Neural cell (in vitro differentiated cells): ENCODE measurements at regions not wholly inside any gene's neighbourhood (a gene's known extent, or its start where the extent isn't known, plus 50 kb on each side); places are given as distances from the start of the nearest gene placed in this dataset.

ENCODE experiments used
- H2AFZ ChIP-seq: fragments of 200-600, 300-800 bp; sonication (generic), shearing (Covaris generic); 2 replicates; pipeline ENCODE4 v1.6.0; 2014; ENCODE audit warnings: low read depth, mild to moderate bottlenecking, antibody characterized with exemption, low read length, moderate library complexity
- H3F3A ChIP-seq: fragments of 200-600 bp; shearing (Covaris generic); 2 replicates; pipeline ENCODE4 v1.6.1; 2016; ENCODE audit warnings: mild to moderate bottlenecking, moderate library complexity, mixed read lengths, antibody characterized with exemption, low read length; ENCODE audit not compliant: insufficient read depth, poor library complexity, severe bottlenecking
- H3K27ac ChIP-seq: fragments of 200-600, 300-800 bp; sonication (generic), shearing (Covaris generic); 2 replicates; pipeline ENCODE4 v1.5.1; 2014; ENCODE audit warnings: mild to moderate bottlenecking, low read length, moderate library complexity
- H3K27me3 ChIP-seq: fragments of 300-800, 200-600 bp; sonication (generic), shearing (Covaris generic); 2 replicates; pipeline ENCODE4 v1.6.0; 2014; ENCODE audit warnings: mild to moderate bottlenecking, low read depth, low read length, moderate library complexity; ENCODE audit not compliant: insufficient read depth
- H3K36me3 ChIP-seq: fragments of 300-800, 200-600 bp; sonication (generic), shearing (Covaris generic); 2 replicates; pipeline ENCODE4 v1.5.1; 2014; ENCODE audit warnings: mild to moderate bottlenecking, antibody characterized with exemption, low read length, moderate library complexity; ENCODE audit not compliant: insufficient read depth
- H3K4me2 ChIP-seq: fragments of 300-800, 200-600 bp; sonication (generic), shearing (Covaris generic); 2 replicates; pipeline ENCODE4 v1.6.0; 2014; ENCODE audit warnings: mild to moderate bottlenecking, low read length
- H3K4me3 ChIP-seq: fragments of 300-800, 200-600 bp; sonication (generic), shearing (Covaris generic); 2 replicates; pipeline ENCODE4 v1.5.1; 2014; ENCODE audit warnings: mild to moderate bottlenecking, low read length, moderate library complexity
- H3K79me2 ChIP-seq: fragments of 200-600 bp; shearing (Covaris generic); replicated peaks from 2 replicates; pipeline ENCODE4 v1.6.0; 2014; ENCODE audit warnings: mild to moderate bottlenecking, low read length, moderate library complexity; ENCODE audit not compliant: insufficient read depth
- H3K9ac ChIP-seq: fragments of 300-800, 200-600 bp; sonication (generic), shearing (Covaris generic); 2 replicates; pipeline ENCODE4 v1.6.1; 2016; ENCODE audit warnings: mild to moderate bottlenecking, low read length, mixed read lengths
- H3K9me2 ChIP-seq: fragments of 200-600 bp; shearing (Covaris generic); 2 replicates; pipeline ENCODE4 v1.6.1; 2016; ENCODE audit warnings: mild to moderate bottlenecking, low read length, mixed read lengths; ENCODE audit not compliant: insufficient read depth
- H3K9me3 ChIP-seq: fragments of 200-600, 300-800 bp; sonication (generic), shearing (Covaris generic); 2 replicates; pipeline ENCODE4 v1.6.1; 2016; ENCODE audit warnings: mild to moderate bottlenecking, mixed run types, low read length, moderate library complexity, mixed read lengths
- H4K20me1 ChIP-seq: fragments of 200-600 bp; shearing (Covaris generic); 2 replicates; pipeline ENCODE4 v1.6.1; 2016; ENCODE audit warnings: mild to moderate bottlenecking, mixed run types; ENCODE audit not compliant: insufficient read depth
- CTCF ChIP-seq: fragments of 450-650 bp; IDR thresholded peaks from 2 replicates; pipeline ENCODE4 v1.5.1; 2014; ENCODE audit warnings: antibody characterized with exemption, mild to moderate bottlenecking, moderate library complexity; ENCODE audit not compliant: poor library complexity, severe bottlenecking
- EP300 ChIP-seq: fragments of 450-650 bp; conservative IDR thresholded peaks from 2 replicates; pipeline ENCODE4 v1.6.1; 2014; ENCODE audit warnings: antibody characterized with exemption, mild to moderate bottlenecking, moderate library complexity; ENCODE audit not compliant: poor library complexity, severe bottlenecking
- EZH2 ChIP-seq: fragments of 200-600, 300-800 bp; shearing (Covaris generic), sonication (generic); IDR thresholded peaks from 2 replicates; pipeline ENCODE4 v1.6.1; 2014; ENCODE audit warnings: antibody characterized with exemption, low read length, borderline replicate concordance, mild to moderate bottlenecking; ENCODE audit not compliant: insufficient read depth, poor library complexity, severe bottlenecking
- MXI1 ChIP-seq: fragments of 450-650 bp; conservative IDR thresholded peaks from 2 replicates; pipeline ENCODE4 v1.6.1; 2014; ENCODE audit warnings: antibody characterized with exemption, mild to moderate bottlenecking; ENCODE audit not compliant: poor library complexity, severe bottlenecking
- POLR2AphosphoS5 ChIP-seq: IDR thresholded peaks from 2 replicates; pipeline ENCODE4 v1.6.1; 2012
- RAD21 ChIP-seq: fragments of 450-650 bp; conservative IDR thresholded peaks from 2 replicates; pipeline ENCODE4 v1.6.1; 2014; ENCODE audit warnings: antibody characterized with exemption, mild to moderate bottlenecking, moderate library complexity
- REST ChIP-seq: IDR thresholded peaks from 2 replicates; pipeline ENCODE4 v1.6.1; 2012; ENCODE audit warnings: borderline replicate concordance
- SMC3 ChIP-seq: fragments of 450-650 bp; conservative IDR thresholded peaks from 2 replicates; pipeline ENCODE4 v1.6.1; 2014; ENCODE audit warnings: antibody characterized with exemption, mild to moderate bottlenecking, moderate library complexity; ENCODE audit not compliant: poor library complexity
- TAF1 ChIP-seq: IDR thresholded peaks from 2 replicates; pipeline ENCODE4 v1.6.1; 2012; ENCODE audit warnings: low read depth

- H4K20me1 ChIP-seq, result no peaks in the 10 kb centered on the region
- no peaks in the 10 kb centered on the region for H3F3A ChIP-seq
- no peak overlapping the region for H3K4me2 ChIP-seq
- H2AFZ ChIP-seq, result no peak overlapping the region
- TF ChIP-seq POLR2AphosphoS5 (no peak), MXI1 (no peak), EP300 (no peak), RAD21 (no peak), CTCF (no peak), REST (no peak), EZH2 (no peak), SMC3 (no peak), TAF1 (no peak)
- H3K27me3 ChIP-seq, result no peaks in the 10 kb centered on the region
- H3K9me3 ChIP-seq, result no peaks in the 10 kb centered on the region
- no peak overlapping the region for H3K4me3 ChIP-seq
- H3K79me2 ChIP-seq, result no peaks in the 10 kb centered on the region
- no peak overlapping the region for H3K9ac ChIP-seq
- no peak overlapping the region for H3K27ac ChIP-seq
- no peaks in the 10 kb centered on the region for H3K9me2 ChIP-seq
- H3K36me3 ChIP-seq, result no peaks in the 10 kb centered on the region
These were observed 252.6 kb downstream of the TTC32 start for GRCh38 chr2:19649142-19649541.

- Histone ChIP-seq H4K20me1 (no peaks in the 10 kb centered on the region), H3K36me3 (no peaks in the 10 kb centered on the region), H2AFZ (no peak overlapping the region), H3K27me3 (no peaks in the 10 kb centered on the region), H3K9ac (no peak overlapping the region), H3K4me2 (no peak overlapping the region), H3K9me3 (no peaks in the 10 kb centered on the region), H3K9me2 (no peaks in the 10 kb centered on the region), H3K4me3 (no peak overlapping the region), H3K27ac (no peak overlapping the region), H3F3A (no peaks in the 10 kb centered on the region), H3K79me2 (no peaks in the 10 kb centered on the region)
- no peak for TF ChIP-seq RAD21
- no peak for TF ChIP-seq SMC3
- no peak for TF ChIP-seq EP300
- no peak for TF ChIP-seq POLR2AphosphoS5
- TF ChIP-seq TAF1, result no peak
- no peak for TF ChIP-seq REST
- no peak for TF ChIP-seq EZH2
- no peak for TF ChIP-seq CTCF
- no peak for TF ChIP-seq MXI1
These were observed 253.2 kb downstream of the TTC32 start for GRCh38 chr2:19648583-19648982.
